Aorta (tissue), 5 donors: ENCODE measurements at regions not wholly inside any gene's neighbourhood (a gene's known extent, or its start where the extent isn't known, plus 50 kb on each side); places are given as distances from the start of the nearest gene placed in this dataset.

Source experiments
- ATAC-seq: fragments of 200-7000 bp; cut with Tn5 transposase; one replicate; pipeline ENCODE4 v1.9.1; 2022; ENCODE audit warnings: moderate library complexity; ENCODE audit not compliant: low FRiP score
- DNase-seq, 2 donors: peaks; one replicate each; pipeline ENCODE4 v3.0.0-alpha.2; 2020
- H3K27ac ChIP-seq, 2 donors: one replicate each; pipeline ENCODE4 v1.5.1; 2013; ENCODE audit warnings: low read length in 2 of 2, mild to moderate bottlenecking in 2 of 2, moderate library complexity in 2 of 2, control low read depth in 1 of 2, inconsistent platforms in 1 of 2, low read depth in 1 of 2
- H3K27me3 ChIP-seq, 2 donors: one replicate each; pipeline ENCODE4 v1.6.1; 2013; ENCODE audit warnings: control low read depth in 1 of 2, low read length in 1 of 2, mild to moderate bottlenecking in 1 of 2, moderate library complexity in 1 of 2; ENCODE audit not compliant: insufficient read depth in 2 of 2, control insufficient read depth in 1 of 2
- H3K36me3 ChIP-seq, 2 donors: one replicate each; pipeline ENCODE4 v1.6.1; 2013; ENCODE audit warnings: control low read depth in 1 of 2, low read length in 1 of 2, mild to moderate bottlenecking in 1 of 2; ENCODE audit not compliant: insufficient read depth in 2 of 2, control insufficient read depth in 1 of 2
- H3K4me1 ChIP-seq, 2 donors: one replicate each; pipeline ENCODE4 v1.6.1; 2013; ENCODE audit warnings: low read length in 2 of 2, control low read depth in 1 of 2, mild to moderate bottlenecking in 1 of 2, moderate library complexity in 1 of 2; ENCODE audit not compliant: insufficient read depth in 2 of 2, control insufficient read depth in 1 of 2
- H3K4me3 ChIP-seq, 2 donors: one replicate each; pipeline ENCODE4 v1.5.1; 2013; ENCODE audit warnings: low read length in 2 of 2, control low read depth in 1 of 2, mild to moderate bottlenecking in 1 of 2
- H3K9me3 ChIP-seq: one replicate; pipeline ENCODE4 v1.6.1; 2013; ENCODE audit warnings: mild to moderate bottlenecking, low read length; ENCODE audit not compliant: control insufficient read depth
- WGBS, 2 donors: extraction: QIAGEN DNeasy Blood & Tissue Kit; methylation state at CpG; one replicate each; pipeline ENCODE4 v1.1.7; 2013; 5-methylcytosine and 5-hydroxymethylcytosine counted together
- intact Hi-C, 2 donors: fragments of 100-400 bp; cut with DNase I; formaldehyde crosslinking; loops; one replicate each; pipeline versions ENCODE4 v1.14.2 to v1.15.0; 2022
- donor health status: healthy with polysubstance abuse.
- donor health status: Bipolar disorder and iron deficiency.
- donor health status: DM: no; HTN: no; CAD: no.
- donor health status: DM: no; HTN: no; CAD: no.
- donor health status: DM: yes; HTN: yes; CAD: no.

GRCh38 chr7:131026297-131027000 is 292.4 kb upstream of the KLF14 start:
- intact Hi-C loops = no loop called here
- no peaks in the 10 kb centered on the region for H3K27me3 ChIP-seq
- WGBS, 2 donors = 75 to 79% methylated on average over 7 of the region's 7 CpGs
- peaks cover 5 to 9% of the 10 kb centered on the region in 2 donors for H3K4me1 ChIP-seq
- no peaks in the 10 kb centered on the region for H3K9me3 ChIP-seq
- no peak overlapping the region for H3K27ac ChIP-seq
- no peak overlapping the region for H3K4me3 ChIP-seq
- H3K36me3 ChIP-seq = peaks cover 0 to 2% of the 10 kb centered on the region in 2 donors
- no peak for DNase-seq
- no peak for ATAC-seq

DNA sequence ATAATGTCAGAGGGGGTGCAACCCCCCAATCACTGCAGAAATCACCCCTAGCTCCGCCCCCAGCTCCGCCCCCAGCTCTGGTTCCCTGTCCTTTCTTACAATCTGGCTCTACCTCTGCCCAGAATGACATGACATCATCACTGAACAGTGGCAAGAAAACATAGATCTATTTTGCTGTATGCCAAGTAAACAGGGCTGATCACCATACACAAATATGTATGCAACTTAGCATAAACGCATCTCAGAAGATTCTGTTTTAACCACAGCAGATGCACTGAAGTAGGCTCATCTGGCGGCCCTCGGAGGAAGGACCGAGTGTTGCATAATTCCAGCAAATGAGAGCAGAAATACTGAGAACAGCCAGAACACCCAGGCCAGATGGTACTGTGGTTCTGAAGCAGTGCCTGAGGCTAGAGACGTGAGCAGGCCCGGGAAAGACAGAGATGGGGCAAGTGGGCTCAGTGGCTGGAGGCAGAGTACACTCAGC is 293.3 kb upstream of the KLF14 start:
- 72 to 74% methylated on average over 8 of the region's 8 CpGs for WGBS, 2 donors
- Histone ChIP-seq H3K27ac (no peak overlapping the region), H3K4me3 (no peak overlapping the region), H3K4me1 (peaks cover 5 to 9% of the 10 kb centered on the region in 2 donors), H3K27me3 (no peaks in the 10 kb centered on the region), H3K36me3 (peaks cover 0 to 2% of the 10 kb centered on the region in 2 donors), H3K9me3 (no peaks in the 10 kb centered on the region)
- intact Hi-C loops = no loop called here
- DNase-seq = no peak
- peak; percentile 66 for ATAC-seq

DNA sequence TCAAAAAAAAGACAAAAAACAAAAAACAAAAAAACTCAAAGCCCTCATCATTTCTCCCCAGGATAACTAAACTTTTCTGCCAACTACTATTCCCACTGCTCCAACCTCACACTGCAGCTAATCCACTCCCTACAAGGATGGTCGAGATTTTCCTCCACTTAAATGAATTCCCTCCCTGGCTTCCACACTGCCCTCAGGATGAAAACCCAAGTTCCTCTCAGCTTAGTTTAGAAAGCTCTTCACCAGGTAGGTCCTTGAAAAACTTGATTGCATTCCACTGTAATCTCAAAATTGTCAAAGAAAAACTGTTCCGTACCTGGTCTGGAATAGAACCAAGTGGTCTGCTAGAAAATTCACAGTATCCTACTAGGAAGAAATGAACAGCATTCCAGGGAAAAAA is 294.3 kb upstream of the KLF14 start:
- no peak for DNase-seq
- 87 to 89% methylated on average over 2 of the region's 2 CpGs for WGBS, 2 donors
- no peak overlapping the region for H3K27ac ChIP-seq
- peaks cover 5 to 9% of the 10 kb centered on the region in 2 donors for H3K4me1 ChIP-seq
- peaks cover 0 to 2% of the 10 kb centered on the region in 2 donors for H3K36me3 ChIP-seq
- intact Hi-C loops = no loop called here
- ATAC-seq = no peak
- no peak overlapping the region for H3K4me3 ChIP-seq
- H3K27me3 ChIP-seq = no peaks in the 10 kb centered on the region
- no peaks in the 10 kb centered on the region for H3K9me3 ChIP-seq

DNA sequence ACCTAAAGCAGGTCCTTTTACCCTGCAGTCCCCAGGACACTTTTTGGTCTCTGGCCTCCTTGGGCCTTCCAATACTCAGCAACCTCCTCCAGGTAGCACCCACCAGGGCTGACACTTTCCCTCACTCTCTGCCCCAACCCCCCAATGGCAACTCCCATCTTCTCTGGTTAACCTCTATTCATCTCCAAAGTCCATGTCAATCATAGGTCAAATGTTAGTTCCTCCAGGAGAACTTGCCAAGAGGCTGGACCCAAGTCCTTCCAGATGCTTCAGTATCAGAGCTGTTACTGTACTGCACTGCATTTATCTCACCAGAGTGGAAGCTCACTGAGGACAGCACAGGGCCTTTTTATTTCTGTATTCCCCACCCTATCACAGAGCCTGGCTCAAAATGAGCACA is 295.0 kb upstream of the KLF14 start:
- DNase-seq = no peak
- peaks cover 0 to 2% of the 10 kb centered on the region in 2 donors for H3K36me3 ChIP-seq
- H3K27ac ChIP-seq = no peak overlapping the region
- no peaks in the 10 kb centered on the region for H3K27me3 ChIP-seq
- intact Hi-C loops = no loop called here
- no peaks in the 10 kb centered on the region for H3K9me3 ChIP-seq
- H3K4me3 ChIP-seq = no peak overlapping the region
- peaks cover 5 to 9% of the 10 kb centered on the region in 2 donors for H3K4me1 ChIP-seq
- peak; percentile 41 for ATAC-seq

DNA sequence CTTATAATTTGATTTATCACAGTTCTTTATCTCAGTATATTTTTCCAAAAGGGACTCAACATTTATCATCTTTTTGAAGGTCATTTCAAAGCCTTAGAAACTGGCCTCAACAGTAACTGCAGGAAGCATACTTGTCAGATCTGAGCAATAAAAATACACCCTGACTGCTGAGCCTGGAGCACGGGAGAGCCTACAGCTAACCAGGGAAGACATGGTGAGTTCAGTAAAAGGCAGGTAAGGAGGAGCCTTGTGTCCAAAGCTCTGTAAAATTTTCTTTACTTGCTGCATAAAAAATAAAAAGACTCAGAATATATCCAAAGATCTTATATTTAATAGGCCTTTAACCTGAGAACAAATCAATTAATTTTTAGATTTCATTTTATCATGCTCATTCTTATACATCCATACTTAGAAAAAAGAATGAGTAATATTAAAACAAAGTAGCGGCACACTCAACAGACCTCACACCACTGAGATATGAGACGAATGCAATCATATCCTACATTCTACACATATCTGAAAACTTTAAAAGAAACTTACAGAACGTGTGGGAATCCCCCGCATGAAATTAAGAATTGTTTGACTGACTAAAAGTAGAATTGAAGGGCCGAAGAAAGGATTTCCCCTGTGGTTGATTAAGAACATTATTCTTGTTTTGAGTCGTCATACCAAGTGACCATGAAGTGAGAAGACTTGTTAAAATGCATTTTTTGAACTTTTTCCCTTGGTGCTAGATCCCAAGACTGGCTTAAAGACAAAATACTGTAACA is 296.4 kb upstream of the MKLN1 start:
- WGBS, 2 donors = 76 to 79% methylated on average over 7 of the region's 7 CpGs
- Histone ChIP-seq H3K27ac (no peak overlapping the region), H3K4me1 (peaks cover 5 to 8% of the 10 kb centered on the region in 2 donors), H3K27me3 (no peaks in the 10 kb centered on the region), H3K9me3 (no peaks in the 10 kb centered on the region), H3K36me3 (peaks cover 0 to 2% of the 10 kb centered on the region in 2 donors), H3K4me3 (no peak overlapping the region)
- ATAC-seq (no peak), DNase-seq (no peak)
- intact Hi-C loops = no loop called here

GRCh38 chr7:131032786-131033185 is 294.9 kb upstream of the MKLN1 start:
- DNase-seq (no peak), ATAC-seq (no peak)
- Histone ChIP-seq H3K4me1 (peaks cover 0 to under 1% of the 10 kb centered on the region in 2 donors), H3K9me3 (no peaks in the 10 kb centered on the region), H3K4me3 (no peak overlapping the region), H3K27me3 (no peaks in the 10 kb centered on the region), H3K27ac (no peak overlapping the region), H3K36me3 (peaks cover 0 to 2% of the 10 kb centered on the region in 2 donors)
- WGBS, 2 donors = 94 to 96% methylated on average over 6 of the region's 6 CpGs
- intact Hi-C loops = no loop called here

DNA sequence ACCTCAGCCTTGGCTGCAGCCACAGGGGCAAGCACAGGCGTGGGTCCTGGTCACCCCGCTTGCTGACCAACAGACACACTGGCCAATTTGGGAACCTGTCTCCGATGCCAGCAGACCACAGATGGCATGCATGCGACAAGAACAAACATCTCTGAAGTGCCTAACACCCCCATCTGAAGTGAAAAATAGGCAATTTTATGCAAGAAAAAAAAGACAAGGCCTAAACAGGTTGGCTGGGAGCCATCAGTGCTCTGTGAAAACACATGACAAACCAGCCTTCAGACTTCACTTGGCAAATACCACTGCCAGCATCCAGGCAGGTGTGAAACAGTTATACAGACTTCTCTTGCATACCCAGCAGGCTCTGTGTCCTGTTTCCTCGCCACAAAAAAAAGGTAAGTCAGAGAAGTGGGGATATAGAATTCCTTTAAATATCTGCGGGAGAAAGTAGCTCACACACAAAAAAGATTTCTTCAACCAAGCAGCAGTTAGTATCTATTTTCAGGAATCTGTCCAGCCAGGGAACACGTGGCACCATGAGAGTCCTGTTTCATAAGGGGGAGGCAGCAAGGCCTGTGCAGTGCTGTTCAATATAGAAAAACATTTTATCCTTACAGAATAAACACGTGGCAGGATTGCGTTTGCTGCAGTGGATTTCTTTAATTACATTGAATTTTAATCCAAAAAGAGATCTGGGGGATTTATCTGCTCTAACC is 293.4 kb upstream of the MKLN1 start:
- peaks cover 0 to 2% of the 10 kb centered on the region in 2 donors for H3K36me3 ChIP-seq
- 77 to 82% methylated on average over 9 of the region's 9 CpGs for WGBS, 2 donors
- H3K9me3 ChIP-seq = no peaks in the 10 kb centered on the region
- ATAC-seq = peak; percentile 33
- no peaks in the 10 kb centered on the region for H3K27me3 ChIP-seq
- no peak overlapping the region for H3K4me3 ChIP-seq
- intact Hi-C loops = no loop called here
- H3K27ac ChIP-seq = no peak overlapping the region
- peaks cover 0 to 4% of the 10 kb centered on the region in 2 donors for H3K4me1 ChIP-seq
- no peak for DNase-seq

DNA sequence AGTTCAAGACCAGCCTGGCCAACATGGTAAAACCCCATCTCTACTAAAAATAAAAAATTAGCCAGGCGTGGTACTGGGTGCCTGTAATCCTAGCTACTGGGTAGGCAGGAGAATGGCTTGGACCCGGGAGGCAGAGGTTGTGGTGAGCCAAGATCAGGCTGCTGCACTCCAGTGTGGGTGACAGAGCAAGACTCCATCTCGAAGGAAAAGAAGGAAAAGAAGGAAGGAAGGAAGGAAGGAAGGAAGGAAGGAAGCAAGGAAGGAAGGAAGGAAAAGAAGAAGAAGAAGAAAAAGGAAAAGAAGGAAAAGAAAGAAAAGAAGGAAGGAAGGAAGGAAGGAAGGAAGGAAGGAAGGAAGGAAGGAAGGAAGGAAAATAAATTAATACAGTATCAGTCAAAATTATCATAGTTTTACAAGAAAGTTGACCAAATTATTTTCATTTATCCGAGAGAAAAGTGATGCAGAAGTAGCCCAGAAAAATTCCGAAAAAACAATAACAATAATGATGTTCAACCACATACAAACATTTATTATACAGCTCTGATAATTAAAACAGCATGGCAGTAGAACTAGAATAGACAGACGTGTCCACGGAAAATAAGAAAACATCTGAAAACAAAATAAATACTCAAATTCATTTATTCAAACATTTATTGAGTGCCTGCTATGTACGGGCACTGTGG is 292.4 kb upstream of the MKLN1 start:
- Histone ChIP-seq H3K27ac (no peak overlapping the region), H3K36me3 (no peaks in the 10 kb centered on the region), H3K4me3 (no peak overlapping the region), H3K27me3 (no peaks in the 10 kb centered on the region), H3K9me3 (no peaks in the 10 kb centered on the region), H3K4me1 (peaks cover 0 to 4% of the 10 kb centered on the region in 2 donors)
- intact Hi-C loops = no loop called here
- DNase-seq (no peak), ATAC-seq (no peak)
- WGBS, 2 donors = 87 to 89% methylated on average over 8 of the region's 8 CpGs
